Activated CD4-positive, alpha-beta memory T cell treated with anti-CD3 and anti-CD28 coated beads for 36 hours (primary cell): ENCODE measurements at regions not wholly inside any gene's neighbourhood (a gene's known extent, or its start where the extent isn't known, plus 50 kb on each side); places are given as distances from the start of the nearest gene placed in this dataset.

Experiments
- CTCF ChIA-PET: fragments of 350-600 bp; sonication (Branson Sonifier 250); formaldehyde crosslinking; loops from one replicate; lab custom pipeline; 2021; ENCODE audit warnings: antibody characterized with exemption, inconsistent platforms; lab: Charles Lee
- POLR2A ChIA-PET: fragments of 350-600 bp; sonication (Branson Sonifier 250); formaldehyde crosslinking; loops from one replicate; lab custom pipeline; 2021; ENCODE audit warnings: antibody characterized with exemption; lab: Charles Lee
- DNase-seq: peaks from one replicate; pipeline ENCODE4 v3.0.0-alpha.2; 2020
- H3K27ac Mint-ChIP-seq: one replicate; pipeline ENCODE4 v1.8.0; 2021; ENCODE audit warnings: mixed read lengths
- H3K27me3 Mint-ChIP-seq: one replicate; pipeline ENCODE4 v1.8.0; 2021; ENCODE audit warnings: mixed read lengths
- H3K36me3 Mint-ChIP-seq: one replicate; pipeline ENCODE4 v1.8.0; 2021; ENCODE audit warnings: mixed read lengths
- H3K4me1 Mint-ChIP-seq: one replicate; pipeline ENCODE4 v1.8.0; 2021; ENCODE audit warnings: low read depth, mixed read lengths
- H3K4me3 Mint-ChIP-seq: one replicate; pipeline ENCODE4 v1.8.0; 2021; ENCODE audit warnings: mild to moderate bottlenecking, mixed read lengths
- H3K9me3 Mint-ChIP-seq: one replicate; pipeline ENCODE4 v1.8.0; 2021; ENCODE audit warnings: mixed read lengths
- intact Hi-C: fragments of 100-400 bp; cut with micrococcal nuclease; formaldehyde crosslinking; loops from one replicate; pipeline ENCODE4 v1.15.1; 2023

DNA sequence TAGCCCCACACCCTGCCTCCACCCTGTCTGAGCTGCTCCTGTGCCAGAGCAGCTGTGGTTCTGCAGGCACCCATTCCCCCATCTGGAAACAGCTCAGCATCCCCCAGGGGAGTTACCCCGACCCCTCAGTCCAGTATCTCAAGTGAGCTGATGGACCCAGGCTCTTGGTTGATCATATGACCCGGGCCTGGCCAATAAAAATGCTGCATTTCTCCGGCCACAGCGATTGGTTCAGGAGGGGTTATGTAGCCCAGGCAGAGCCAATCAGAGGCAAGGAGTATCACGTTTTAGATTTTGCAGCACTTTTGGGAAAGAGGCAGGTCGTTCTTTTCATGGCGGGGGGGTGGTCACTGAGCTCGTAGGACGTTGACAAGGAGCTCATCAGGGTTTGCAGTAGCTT, 120.8 kb downstream of the TPRA1 start:
- H3K27me3 Mint-ChIP-seq = peaks cover 7% of the 10 kb centered on the region
- POLR2A ChIA-PET = no interaction called here
- no peaks in the 10 kb centered on the region for H3K4me1 Mint-ChIP-seq
- H3K27ac Mint-ChIP-seq = no peak overlapping the region
- no peak overlapping the region for H3K4me3 Mint-ChIP-seq
- intact Hi-C loops = loop anchor here (5.0 kb wide), 1 partner anchor 792 kb away; no protein-coding TSS in a partner anchor
- no peak for DNase-seq
- H3K9me3 Mint-ChIP-seq = peaks cover 5% of the 10 kb centered on the region
- CTCF ChIA-PET = interaction anchor here (1.3 kb wide), 1 partner anchor 14 kb away, joined by 3 read pairs; no protein-coding TSS in a partner anchor
- H3K36me3 Mint-ChIP-seq = no peaks in the 10 kb centered on the region

DNA sequence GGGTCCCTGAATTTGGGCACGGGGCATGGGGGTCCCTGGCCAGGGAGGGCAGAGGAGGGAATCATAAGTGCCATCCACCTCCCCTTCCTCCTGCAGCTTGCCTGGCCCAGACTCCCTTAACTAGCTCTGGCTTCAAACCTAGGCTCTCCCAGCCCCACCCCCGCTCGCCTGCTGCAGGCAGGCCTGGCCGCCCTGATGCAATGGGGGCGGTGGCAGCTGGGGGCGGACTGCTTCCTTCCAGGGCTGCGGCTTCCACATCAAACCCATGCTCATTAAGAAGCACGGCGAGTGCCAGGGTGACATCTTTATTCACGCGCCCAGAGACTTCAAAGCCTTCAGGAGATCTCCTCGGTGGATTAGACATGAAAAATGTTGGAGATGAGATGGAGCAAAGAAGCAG, 123.1 kb downstream of the TPRA1 start:
- no peaks in the 10 kb centered on the region for H3K4me1 Mint-ChIP-seq
- CTCF ChIA-PET = no interaction called here
- H3K27ac Mint-ChIP-seq = no peak overlapping the region
- POLR2A ChIA-PET = no interaction called here
- peaks cover 17% of the 10 kb centered on the region for H3K27me3 Mint-ChIP-seq
- no peaks in the 10 kb centered on the region for H3K36me3 Mint-ChIP-seq
- peaks cover 5% of the 10 kb centered on the region for H3K9me3 Mint-ChIP-seq
- H3K4me3 Mint-ChIP-seq = no peak overlapping the region
- intact Hi-C loops = no loop called here
- no peak for DNase-seq

DNA sequence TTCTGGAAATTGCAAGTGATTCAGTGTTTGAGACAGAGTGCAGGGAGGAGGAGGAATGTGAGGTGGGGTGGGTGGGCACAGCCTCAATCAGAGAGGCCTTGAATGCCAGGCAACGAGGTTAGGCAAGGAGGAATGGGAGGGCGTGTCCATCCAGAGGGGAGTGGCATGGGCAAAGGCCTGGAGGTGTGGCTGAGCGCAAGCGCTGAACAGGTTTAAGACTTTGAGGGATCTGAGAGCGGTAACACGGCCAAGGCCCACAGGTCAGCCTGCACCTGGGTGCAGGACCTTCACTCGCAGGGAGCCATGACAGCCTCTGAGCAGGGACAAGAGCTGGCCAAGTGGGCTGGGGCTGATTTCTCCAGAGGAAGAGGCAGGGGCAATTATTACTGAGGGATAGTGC, 125.9 kb downstream of the TPRA1 start:
- intact Hi-C loops = no loop called here
- CTCF ChIA-PET = no interaction called here
- H3K9me3 Mint-ChIP-seq = peaks cover 5% of the 10 kb centered on the region
- no peak for DNase-seq
- no peak overlapping the region for H3K27ac Mint-ChIP-seq
- H3K36me3 Mint-ChIP-seq = no peaks in the 10 kb centered on the region
- POLR2A ChIA-PET = no interaction called here
- H3K4me1 Mint-ChIP-seq = no peaks in the 10 kb centered on the region
- no peak overlapping the region for H3K4me3 Mint-ChIP-seq
- H3K27me3 Mint-ChIP-seq = peaks cover 20% of the 10 kb centered on the region

DNA sequence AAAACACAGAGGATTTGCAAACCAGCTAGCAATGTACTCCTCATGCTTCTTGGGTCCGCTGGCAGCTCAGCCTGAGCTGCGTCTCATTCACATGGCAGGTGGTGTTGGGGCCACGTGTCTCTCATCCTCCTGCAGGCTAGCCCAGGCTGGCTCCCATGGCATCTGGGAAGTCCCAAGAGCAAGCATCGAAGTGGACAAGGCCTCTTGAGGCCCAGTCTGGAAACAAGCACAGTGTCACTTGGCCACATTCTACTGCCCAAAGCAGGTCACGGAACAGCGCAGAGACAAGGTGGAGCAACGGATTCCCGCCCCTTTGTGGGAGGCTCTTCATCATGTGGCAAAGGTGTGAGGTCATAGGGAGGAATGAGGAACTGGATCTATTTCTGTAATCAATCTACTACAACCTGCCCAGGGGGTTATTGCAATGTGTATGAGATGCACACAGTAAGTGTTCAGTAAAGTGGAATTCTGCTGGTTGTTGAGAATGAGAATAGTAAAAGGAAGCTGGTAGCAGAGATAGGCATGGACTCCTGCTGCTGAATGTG, 128.3 kb downstream of the TPRA1 start:
- intact Hi-C loops = no loop called here
- CTCF ChIA-PET = no interaction called here
- Mint-ChIP-seq H3K4me3 (no peak overlapping the region), H3K36me3 (no peaks in the 10 kb centered on the region), H3K9me3 (no peaks in the 10 kb centered on the region), H3K27me3 (peaks cover 32% of the 10 kb centered on the region), H3K27ac (no peak overlapping the region), H3K4me1 (no peaks in the 10 kb centered on the region)
- no peak for DNase-seq
- POLR2A ChIA-PET = no interaction called here

DNA sequence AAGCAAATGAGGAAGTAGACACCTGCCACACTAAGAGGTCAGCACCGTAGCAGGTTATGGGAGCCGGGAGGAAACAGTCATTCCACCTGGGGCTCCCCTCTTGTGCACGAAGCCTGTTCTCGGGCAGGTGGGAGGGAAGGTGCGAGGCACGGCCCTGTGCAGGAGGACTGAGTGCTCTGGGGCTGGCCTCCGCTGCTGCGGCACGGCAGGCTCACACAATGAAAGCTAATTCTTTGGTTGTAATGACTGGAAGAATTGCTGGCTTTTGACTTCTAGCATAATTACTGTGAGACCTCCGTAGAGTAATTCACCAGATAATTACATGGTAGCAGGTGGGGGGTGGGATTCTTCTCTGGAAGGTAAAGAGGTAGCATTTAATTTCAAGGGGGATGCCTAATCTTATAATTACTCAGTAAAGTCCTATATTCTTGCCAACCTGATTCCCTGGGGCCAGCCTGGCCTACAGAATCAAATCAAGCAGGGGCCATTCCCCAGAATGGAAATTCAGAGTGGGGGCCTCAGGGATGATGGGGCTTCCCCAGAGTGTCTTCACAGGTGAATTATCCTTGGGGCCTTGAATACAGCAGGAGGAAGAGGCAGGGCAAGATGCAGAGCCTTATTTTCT, 129.1 kb downstream of the TPRA1 start:
- ChIA-PET POLR2A (no interaction called here), CTCF (no interaction called here)
- intact Hi-C loops = no loop called here
- no peaks in the 10 kb centered on the region for H3K36me3 Mint-ChIP-seq
- peaks cover 38% of the 10 kb centered on the region for H3K27me3 Mint-ChIP-seq
- peaks cover 3% of the 10 kb centered on the region for H3K4me1 Mint-ChIP-seq
- H3K9me3 Mint-ChIP-seq = no peaks in the 10 kb centered on the region
- no peak overlapping the region for H3K27ac Mint-ChIP-seq
- DNase-seq = no peak
- H3K4me3 Mint-ChIP-seq = no peak overlapping the region

DNA sequence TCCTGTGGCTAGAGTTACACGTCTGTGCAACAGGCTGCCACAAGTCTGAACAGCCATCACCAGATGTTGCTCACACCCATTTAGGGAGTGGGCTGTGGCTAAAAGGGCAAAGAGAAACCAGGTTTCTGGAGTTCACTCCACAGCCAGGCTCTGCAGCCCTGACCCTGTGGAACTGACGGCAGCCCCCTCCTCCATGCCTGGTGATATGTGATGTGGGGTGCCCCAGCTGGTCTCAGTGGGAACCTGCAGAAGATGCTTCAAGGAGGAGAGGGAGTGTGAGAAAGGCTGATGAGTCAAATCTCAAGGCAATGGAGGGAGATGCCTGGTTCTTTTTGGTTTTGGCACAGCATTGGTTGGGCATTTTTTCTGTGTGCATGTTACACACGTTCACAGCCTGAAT, 130.6 kb downstream of the TPRA1 start:
- H3K27ac Mint-ChIP-seq = no peak overlapping the region
- peaks cover 14% of the 10 kb centered on the region for H3K4me1 Mint-ChIP-seq
- intact Hi-C loops = loop anchor here (5.0 kb wide), 2 partner anchors 478 to 708 kb away; partner anchors contain the start of gene PLXNA1
- CTCF ChIA-PET = interaction anchor here (0.9 to 1.0 kb wide), 2 partner anchors 12 to 88 kb away, joined by 3 read pairs; no protein-coding TSS in a partner anchor
- H3K36me3 Mint-ChIP-seq = no peaks in the 10 kb centered on the region
- POLR2A ChIA-PET = no interaction called here
- no peak for DNase-seq
- no peak overlapping the region for H3K4me3 Mint-ChIP-seq
- peaks cover 49% of the 10 kb centered on the region for H3K27me3 Mint-ChIP-seq
- H3K9me3 Mint-ChIP-seq = no peaks in the 10 kb centered on the region

DNA sequence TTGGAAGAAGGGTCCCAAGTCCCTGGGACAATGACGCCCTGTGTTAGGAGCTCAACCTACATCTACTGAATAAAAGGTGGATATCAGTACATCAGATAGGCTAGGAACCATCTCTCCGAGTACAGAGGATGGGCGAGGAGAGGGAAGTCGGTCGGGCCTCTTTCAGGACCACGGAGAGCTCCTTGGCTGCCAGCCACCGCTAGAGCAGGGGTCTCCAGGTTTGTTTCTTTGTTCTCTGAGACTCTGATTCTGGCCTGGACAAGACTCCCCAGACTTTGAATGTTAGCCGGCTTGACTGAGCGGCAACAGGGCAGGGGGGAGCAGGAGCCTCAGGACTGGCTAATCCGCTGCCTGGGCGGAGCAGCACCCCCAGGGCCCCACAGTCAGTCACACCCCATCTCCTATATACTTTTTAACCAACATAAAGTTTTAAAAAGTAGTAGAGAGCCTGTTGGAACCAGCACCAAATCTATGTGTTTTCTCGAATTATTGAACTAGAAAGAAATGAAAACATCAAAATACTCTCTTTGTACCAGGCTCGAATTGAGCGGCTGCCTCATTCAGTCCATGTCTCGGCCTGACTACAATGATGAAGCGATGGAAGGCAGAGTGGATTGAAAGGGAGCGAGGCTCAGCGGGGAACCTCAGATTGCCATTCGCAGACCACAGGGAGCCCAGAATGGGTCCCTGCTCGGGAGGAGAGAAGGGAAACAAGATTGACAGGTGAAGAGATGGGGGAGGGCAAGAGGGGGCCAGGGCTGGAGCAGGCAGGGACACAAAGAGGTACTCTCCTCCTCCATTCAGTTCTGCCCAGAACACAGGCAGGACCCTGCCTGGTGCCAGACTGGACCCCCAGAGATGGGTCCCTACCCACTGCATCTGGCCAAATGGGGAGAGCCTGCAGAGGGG, 131.6 kb downstream of the TPRA1 start:
- CTCF ChIA-PET = no interaction called here
- no peaks in the 10 kb centered on the region for H3K36me3 Mint-ChIP-seq
- peaks cover 49% of the 10 kb centered on the region for H3K27me3 Mint-ChIP-seq
- H3K9me3 Mint-ChIP-seq = no peaks in the 10 kb centered on the region
- POLR2A ChIA-PET = no interaction called here
- intact Hi-C loops = loop anchor here (5.0 kb wide), 2 partner anchors 477 to 707 kb away; partner anchors contain the start of gene PLXNA1
- no peak overlapping the region for H3K4me3 Mint-ChIP-seq
- peaks cover 16% of the 10 kb centered on the region for H3K4me1 Mint-ChIP-seq
- DNase-seq = peak; percentile 37
- H3K27ac Mint-ChIP-seq = no peak overlapping the region

DNA sequence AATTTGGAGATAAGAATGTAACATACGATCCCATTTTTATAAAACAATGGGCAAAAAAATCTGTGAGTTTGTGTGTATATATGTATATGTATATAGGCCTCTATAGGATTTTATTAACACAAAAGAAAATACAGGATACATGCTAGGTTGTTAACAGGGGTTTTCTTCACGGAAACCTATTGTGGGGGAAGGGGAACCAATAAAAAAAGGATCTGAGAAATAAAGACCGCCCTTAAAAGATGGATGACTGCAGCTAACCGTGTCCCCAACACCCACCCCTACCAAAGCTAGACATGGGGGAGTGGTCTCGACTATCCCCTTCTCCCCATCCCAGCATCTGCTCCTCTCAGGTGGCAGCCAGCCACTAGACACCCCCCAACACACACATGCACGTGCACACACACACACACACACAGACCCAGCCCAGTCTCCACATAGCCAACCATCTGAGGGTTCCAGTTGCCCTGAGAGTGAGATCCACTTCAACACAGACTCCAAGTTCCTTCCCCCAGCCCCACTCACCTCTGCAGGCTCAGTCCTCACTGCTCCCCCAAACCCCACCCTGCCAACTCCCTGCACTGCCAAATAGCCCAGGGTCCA, 132.9 kb downstream of the TPRA1 start:
- Mint-ChIP-seq H3K4me3 (no peak overlapping the region), H3K27ac (no peak overlapping the region), H3K9me3 (no peaks in the 10 kb centered on the region), H3K36me3 (no peaks in the 10 kb centered on the region), H3K4me1 (peaks cover 16% of the 10 kb centered on the region), H3K27me3 (peaks cover 55% of the 10 kb centered on the region)
- CTCF ChIA-PET = interaction anchor here (0.8 to 1.1 kb wide), 2 partner anchors 476 to 779 kb away, joined by 3 read pairs; no protein-coding TSS in a partner anchor
- POLR2A ChIA-PET = no interaction called here
- DNase-seq = no peak
- intact Hi-C loops = loop anchor here (2.0 to 5.0 kb wide), 3 partner anchors 25 to 705 kb away; partner anchors contain the start of gene PLXNA1

DNA sequence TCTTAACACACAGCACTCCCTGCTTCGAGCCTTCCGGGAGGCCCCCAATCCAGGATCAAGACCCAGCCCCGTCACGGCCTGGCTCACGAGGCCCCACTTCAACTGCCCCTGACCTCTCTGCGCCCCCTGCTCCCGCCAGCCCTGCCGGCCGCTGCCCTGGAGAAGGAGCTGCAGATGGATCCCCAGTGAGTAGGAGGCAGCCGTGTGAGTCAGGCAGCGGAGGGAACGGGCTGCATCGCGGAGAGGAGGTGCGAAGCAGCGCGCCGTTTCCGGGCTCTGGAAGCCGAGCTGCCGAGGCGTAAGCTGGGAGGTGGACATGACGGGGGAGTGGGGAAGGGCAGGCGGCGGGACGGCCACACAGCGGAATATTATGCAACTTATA, 133.4 kb downstream of the TPRA1 start:
- Mint-ChIP-seq H3K4me3 (no peak overlapping the region), H3K27ac (no peak overlapping the region), H3K9me3 (no peaks in the 10 kb centered on the region), H3K4me1 (peaks cover 16% of the 10 kb centered on the region), H3K27me3 (peaks cover 58% of the 10 kb centered on the region), H3K36me3 (no peaks in the 10 kb centered on the region)
- DNase-seq = peak; percentile 53
- POLR2A ChIA-PET = no interaction called here
- CTCF ChIA-PET = interaction anchor here (0.8 to 1.1 kb wide), 2 partner anchors 475 to 778 kb away, joined by 3 read pairs; no protein-coding TSS in a partner anchor
- intact Hi-C loops = loop anchor here (2.0 to 5.0 kb wide), 3 partner anchors 26 to 705 kb away; partner anchors contain the start of gene PLXNA1

DNA sequence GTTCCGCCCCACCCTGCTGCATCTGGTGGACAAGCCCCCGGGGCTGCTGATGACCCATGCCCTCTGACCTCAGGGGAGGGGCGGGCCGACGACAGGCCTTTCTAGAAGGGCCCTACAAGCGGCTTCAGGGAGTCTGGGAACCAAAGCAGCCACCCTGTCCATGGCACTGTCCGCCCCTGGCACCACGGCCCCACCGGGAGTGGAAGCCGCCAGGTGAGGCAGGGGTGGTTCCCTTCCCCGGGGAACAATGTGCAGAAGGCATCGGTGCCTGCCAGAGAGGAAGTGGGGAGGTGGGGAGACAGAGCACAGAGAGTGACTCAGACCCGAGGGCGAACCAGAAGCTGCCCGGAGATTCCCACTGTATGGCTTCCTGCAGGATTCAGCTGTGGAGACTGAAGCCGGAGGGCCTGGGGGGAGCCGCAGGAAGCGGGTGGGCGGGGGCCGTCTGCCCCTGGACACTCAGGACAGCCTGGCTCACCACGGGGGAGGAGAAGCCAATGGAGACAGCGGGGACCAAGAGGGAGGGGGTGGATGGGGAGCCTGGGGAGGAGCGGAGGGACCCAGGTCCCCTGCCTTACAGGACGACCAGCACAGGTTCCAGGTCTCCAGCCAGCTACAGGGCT, 134.0 kb downstream of the TPRA1 start:
- Mint-ChIP-seq H3K4me3 (no peak overlapping the region), H3K27ac (no peak overlapping the region), H3K36me3 (no peaks in the 10 kb centered on the region), H3K9me3 (no peaks in the 10 kb centered on the region), H3K27me3 (peaks cover 62% of the 10 kb centered on the region), H3K4me1 (peaks cover 16% of the 10 kb centered on the region)
- no peak for DNase-seq
- ChIA-PET POLR2A (no interaction called here), CTCF (interaction anchor here (0.8 to 1.5 kb wide), 10 partner anchors 9 to 783 kb away, joined by 3 to 11 read pairs (median 4); partner anchors contain the start of gene PLXNA1)
- intact Hi-C loops = loop anchor here (2.0 to 5.0 kb wide), 3 partner anchors 26 to 704 kb away; partner anchors contain the start of gene PLXNA1
